OCI-LY1 (cell line): ENCODE measurements at regions not wholly inside any gene's neighbourhood (a gene's known extent, or its start where the extent isn't known, plus 50 kb on each side); places are given as distances from the start of the nearest gene placed in this dataset.

Experiments used
- EZH2 ChIP-seq: fragments of 200-600 bp; sonication (generic), shearing (Covaris generic); IDR thresholded peaks from 2 replicates; pipeline ENCODE4 v1.8.0; 2017; ENCODE audit warnings: borderline replicate concordance, mixed run types, mild to moderate bottlenecking, antibody characterized with exemption, low read length, moderate library complexity, mixed read lengths
- TF ChIP-seq, protein P1 (sequence below): fragments of 200-600 bp; sonication (generic), shearing (Covaris generic); IDR thresholded peaks from 2 replicates; pipeline ENCODE4 v1.5.1; 2017; ENCODE audit warnings: mild to moderate bottlenecking, antibody characterized with exemption, low read length, moderate library complexity, mixed read lengths

- TF ChIP-seq, protein P1, sequence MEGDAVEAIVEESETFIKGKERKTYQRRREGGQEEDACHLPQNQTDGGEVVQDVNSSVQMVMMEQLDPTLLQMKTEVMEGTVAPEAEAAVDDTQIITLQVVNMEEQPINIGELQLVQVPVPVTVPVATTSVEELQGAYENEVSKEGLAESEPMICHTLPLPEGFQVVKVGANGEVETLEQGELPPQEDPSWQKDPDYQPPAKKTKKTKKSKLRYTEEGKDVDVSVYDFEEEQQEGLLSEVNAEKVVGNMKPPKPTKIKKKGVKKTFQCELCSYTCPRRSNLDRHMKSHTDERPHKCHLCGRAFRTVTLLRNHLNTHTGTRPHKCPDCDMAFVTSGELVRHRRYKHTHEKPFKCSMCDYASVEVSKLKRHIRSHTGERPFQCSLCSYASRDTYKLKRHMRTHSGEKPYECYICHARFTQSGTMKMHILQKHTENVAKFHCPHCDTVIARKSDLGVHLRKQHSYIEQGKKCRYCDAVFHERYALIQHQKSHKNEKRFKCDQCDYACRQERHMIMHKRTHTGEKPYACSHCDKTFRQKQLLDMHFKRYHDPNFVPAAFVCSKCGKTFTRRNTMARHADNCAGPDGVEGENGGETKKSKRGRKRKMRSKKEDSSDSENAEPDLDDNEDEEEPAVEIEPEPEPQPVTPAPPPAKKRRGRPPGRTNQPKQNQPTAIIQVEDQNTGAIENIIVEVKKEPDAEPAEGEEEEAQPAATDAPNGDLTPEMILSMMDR, result peak; percentile 63
- TF ChIP-seq EZH2, result no peak
These were observed 82.0 kb upstream of the SLC66A3 start for GRCh38 chr2:11073251-11073650.
